22Rv1 (cell line): ENCODE measurements at regions not wholly inside any gene's neighbourhood (a gene's known extent, or its start where the extent isn't known, plus 50 kb on each side); places are given as distances from the start of the nearest gene placed in this dataset.

ENCODE experiments used
- H3K27ac ChIP-seq: fragments of 450-650 bp; 2 replicates; pipeline ENCODE4 v1.5.1; 2017
- CTCF ChIP-seq: fragments of 450-650 bp; IDR thresholded peaks from 2 replicates; pipeline ENCODE4 v1.5.1; 2017; ENCODE audit warnings: mild to moderate bottlenecking
- ZFX ChIP-seq: fragments of 450-650 bp; IDR thresholded peaks from 2 replicates; pipeline ENCODE4 v1.6.1; 2017; ENCODE audit warnings: antibody characterized with exemption, borderline replicate concordance

DNA sequence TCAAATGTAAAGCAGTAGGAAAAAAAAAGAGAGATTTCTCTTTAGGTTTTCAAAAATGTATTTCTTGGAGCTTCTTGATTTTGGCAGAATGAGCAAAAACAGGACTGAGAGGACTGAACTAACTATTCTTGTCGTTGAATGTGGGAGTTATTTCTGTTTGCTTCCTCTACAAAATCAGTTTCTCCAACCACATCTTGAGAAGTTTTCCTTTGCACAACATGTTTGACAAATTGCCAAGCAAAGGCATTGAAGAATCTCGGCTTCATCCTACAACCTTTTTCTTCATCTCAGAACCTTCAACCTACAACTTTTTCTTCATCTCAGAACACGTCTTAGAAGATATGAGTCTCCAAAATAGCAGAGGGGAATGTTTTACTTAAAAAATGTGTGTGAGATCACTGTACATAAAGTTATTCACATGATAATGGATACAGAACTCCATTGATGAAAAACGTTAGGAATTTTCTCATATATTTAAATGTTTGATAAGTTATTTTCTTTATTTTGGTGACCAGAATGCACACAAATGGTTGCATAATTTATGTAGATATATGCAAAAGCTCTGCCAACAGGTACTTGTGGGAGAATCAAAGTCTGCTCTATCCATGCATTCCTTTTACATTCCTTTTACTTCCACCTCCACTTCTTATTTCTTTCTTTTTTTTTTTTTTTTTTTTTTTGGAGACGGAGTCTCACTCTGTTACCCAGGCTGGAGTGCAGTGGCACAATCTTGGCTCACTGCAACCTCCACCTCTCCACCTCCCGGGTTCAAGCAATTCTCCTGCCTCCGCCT, 370.0 kb downstream of the KCNJ2 start:
- H3K27ac ChIP-seq: no peak overlapping the region

GRCh38 chr17:70542876-70543275, 373.5 kb downstream of the KCNJ2 start:
- TF ChIP-seq CTCF (no peak), ZFX (no peak)
- no peak overlapping the region for H3K27ac ChIP-seq

More for the DNA sequence above, 370.0 kb downstream of the KCNJ2 start:
- TF ChIP-seq ZFX (no peak), CTCF (no peak)

- no peak for TF ChIP-seq ZFX
- TF ChIP-seq CTCF: no peak
- H3K27ac ChIP-seq: no peak overlapping the region
Measured at GRCh38 chr17:70544317-70544716, 375.0 kb downstream of the KCNJ2 start.

DNA sequence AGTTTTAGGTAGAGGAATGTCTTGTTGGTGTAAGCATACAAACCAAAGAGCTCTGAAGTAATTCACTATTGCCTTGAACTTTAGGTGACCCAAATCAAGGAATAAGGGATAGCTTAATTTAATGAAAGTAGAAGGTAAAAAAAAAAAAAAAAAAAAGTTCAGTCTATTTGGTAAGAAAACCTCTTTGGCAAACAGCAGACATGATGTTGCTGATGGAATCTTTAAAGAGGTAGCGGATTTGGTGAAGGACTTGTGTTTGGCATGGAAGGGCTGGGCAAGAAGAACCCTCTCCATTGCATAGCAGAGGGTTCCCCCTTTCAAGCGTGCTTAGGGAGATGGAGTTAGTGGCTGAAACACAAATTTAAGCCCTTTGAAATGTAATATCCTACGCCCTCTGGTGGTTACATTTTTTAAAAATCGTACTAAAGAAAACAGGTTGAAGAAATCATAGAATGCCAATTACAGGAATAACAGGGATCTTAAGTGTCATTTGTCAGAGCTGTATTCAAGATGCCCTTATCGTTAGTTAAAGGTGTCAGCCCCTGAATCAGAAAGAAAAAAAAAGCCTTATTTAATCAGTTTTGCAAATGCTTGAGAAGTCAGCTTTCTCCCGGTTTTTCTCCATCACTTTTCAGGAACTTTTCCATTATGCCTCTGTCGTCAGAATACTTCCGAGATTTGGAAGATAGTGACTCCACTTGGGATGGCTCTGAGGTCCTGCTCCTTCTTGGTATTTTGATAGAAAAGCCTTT, 383.1 kb downstream of the KCNJ2 start:
- H3K27ac ChIP-seq: no peak overlapping the region
- TF ChIP-seq ZFX (no peak), CTCF (peak; percentile 78)

GRCh38 chr17:70552982-70553334, 383.6 kb downstream of the KCNJ2 start:
- no peak overlapping the region for H3K27ac ChIP-seq
- TF ChIP-seq CTCF (no peak), ZFX (no peak)

- TF ChIP-seq CTCF (no peak), ZFX (no peak)
- no peak overlapping the region for H3K27ac ChIP-seq
Measured at GRCh38 chr17:70555723-70556122, 386.4 kb downstream of the KCNJ2 start.

DNA sequence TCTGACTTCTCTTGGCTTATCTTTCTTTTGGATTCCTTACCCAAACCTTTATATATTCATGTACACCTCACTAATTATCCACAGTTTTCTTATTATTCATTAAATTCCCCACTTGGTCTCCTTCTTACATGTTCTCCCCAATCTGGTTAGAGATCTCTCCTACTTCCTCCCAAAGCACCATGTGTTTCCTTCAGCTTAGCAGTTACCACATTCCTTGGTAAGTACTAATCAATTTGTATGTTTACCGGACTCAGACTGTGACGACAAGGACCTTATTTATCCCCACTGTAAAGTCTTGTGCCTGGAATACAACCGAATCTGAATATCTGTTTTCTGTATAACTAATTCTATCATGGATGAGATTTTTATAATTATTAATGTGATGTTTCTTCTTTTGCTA, 389.5 kb downstream of the KCNJ2 start:
- TF ChIP-seq ZFX (no peak), CTCF (no peak)
- no peak overlapping the region for H3K27ac ChIP-seq
